Hematopoietic multipotent progenitor cell (in vitro differentiated cells): ENCODE measurements at regions not wholly inside any gene's neighbourhood (a gene's known extent, or its start where the extent isn't known, plus 50 kb on each side); places are given as distances from the start of the nearest gene placed in this dataset.

Experiments used
- DNase-seq, 3 donors: peaks; one replicate each; pipeline ENCODE4 v3.0.0-alpha.2; 2011 to 2015; ENCODE audit warnings: low read depth in 2 of 3, low spot score in 2 of 3

DNA sequence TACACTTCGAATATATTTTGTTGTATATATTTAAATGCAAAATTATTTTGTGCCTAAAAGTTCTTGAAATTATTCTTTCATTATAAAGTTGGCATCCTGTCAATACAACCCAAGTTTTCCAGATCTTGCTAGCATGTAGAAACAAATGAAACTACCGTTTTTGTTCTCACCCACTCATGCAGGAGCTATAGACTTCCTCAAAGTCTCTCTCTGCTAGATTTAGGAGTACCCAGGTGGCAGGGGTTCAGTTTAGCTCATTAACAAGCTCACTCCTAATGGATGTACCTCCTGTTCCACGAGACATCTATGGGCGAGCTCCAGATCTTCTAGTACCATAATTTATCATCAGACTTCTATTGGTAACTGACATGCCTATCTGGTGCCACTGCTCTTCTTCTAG lies 390.2 kb upstream of the POU3F1 start:
- DNase-seq, result no peak

GRCh38 chr1:38436006-38436405 lies 389.4 kb upstream of the POU3F1 start:
- DNase-seq, result no peak

DNA sequence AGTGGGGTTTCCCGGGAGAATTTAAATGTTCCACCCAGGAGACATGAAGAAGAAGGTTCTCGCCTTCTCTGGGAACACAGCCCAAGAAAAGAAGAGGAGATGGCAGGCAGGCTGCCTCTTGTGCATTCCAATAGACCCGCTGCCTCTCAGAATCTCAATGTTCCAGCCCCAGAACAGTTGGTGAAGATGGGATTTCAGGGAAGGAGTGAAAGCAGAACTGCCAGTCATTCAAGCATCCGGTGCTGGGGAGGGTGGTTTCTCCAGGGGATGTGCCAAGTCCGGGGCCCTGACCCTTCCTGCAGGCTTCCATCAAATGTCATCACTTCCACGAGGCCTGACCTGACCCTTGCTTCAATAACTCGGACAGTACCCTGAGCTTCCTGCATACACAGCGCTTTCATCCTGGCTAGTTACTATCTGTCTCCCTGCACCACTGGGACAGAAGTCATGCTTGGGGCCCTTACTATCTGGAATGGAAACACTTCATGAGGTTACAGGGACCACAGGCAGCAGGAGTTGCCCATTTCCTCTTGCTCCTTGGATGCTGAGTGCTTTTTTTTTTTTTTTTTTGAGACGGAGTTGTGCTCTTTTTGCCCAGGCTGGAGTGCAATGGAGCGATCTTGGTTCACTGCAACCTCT lies 386.6 kb upstream of the POU3F1 start:
- DNase-seq, result no peak

DNA sequence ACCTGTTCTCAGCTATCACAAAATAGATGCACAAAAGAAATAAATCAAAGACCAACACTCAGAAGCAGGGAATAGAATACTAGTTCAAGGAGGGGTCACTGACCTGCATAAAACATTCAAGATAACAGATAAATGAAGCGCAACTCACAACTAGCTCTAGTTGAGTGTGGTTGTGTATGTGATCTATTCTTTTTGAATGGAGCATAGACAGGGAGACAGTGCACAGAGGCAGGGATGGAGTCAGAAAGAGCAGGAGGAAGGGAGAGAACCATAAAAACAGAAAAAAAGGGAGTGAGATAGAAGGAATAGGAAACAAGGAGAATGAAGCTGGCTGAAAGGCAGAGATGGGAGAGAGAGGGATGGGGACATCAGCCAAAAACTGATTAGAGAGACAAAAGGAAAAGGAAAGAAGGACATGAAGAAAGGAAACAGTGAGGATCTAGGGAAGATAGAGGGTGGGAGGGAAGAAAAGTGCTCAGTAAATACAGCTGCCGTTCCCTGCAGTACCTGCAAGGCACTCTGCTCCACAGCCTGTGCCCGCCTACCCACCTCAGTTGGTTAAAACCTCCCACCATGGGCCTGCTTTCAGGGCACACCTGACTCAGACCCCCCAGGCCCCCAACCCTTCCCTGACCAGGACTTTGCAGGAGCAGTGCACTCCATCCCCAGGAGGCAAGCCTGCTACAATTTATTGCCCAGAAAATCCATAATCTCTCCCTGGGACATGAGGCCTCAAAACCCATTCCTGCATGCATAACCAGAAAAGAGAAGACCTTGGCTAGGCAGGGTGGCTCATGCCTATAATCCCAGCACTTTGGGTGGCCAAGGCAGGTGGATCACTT lies 385.2 kb upstream of the POU3F1 start:
- DNase-seq, result no peak

DNA sequence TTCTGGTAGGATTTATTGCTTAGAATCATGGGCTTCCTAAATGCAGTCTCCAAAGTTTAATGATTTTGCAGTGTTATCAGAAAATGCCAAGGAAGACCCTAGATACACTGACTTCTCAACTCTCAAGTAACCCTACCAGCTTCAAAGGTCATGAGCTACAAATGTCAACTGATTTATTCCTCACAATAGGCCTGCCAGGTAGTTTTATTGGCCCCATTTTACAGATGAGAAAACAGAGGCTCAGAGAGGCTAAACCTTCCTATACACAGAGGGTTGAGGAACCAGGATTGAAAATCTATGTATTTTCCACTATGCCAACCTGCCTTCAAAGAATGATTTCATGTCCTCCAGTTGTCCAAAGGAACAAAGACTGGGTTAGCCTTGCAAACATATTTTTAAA lies 384.4 kb upstream of the POU3F1 start:
- DNase-seq, result no peak

GRCh38 chr1:38424677-38425076 lies 378.1 kb upstream of the POU3F1 start:
- DNase-seq, result no peak

DNA sequence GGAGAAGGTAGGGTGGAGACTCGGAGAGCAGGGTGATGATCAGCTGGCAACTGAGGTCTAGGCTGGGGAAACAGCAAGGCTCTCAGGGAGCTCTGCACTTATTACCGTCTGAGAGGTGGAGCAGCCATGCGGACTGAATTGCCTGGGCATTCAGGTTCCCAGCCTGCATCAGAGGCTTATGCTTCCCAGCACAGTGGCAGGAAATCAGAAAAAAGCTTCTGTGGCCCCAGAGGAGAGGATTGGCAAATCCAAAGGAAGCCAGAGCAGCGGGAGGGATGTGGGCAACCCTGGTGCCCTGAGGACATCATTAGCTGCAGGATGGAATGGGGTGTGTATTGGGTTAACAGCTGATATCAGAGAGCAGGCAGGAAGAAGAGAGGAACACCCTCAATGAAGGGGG lies 374.1 kb upstream of the POU3F1 start:
- DNase-seq, result no peak

DNA sequence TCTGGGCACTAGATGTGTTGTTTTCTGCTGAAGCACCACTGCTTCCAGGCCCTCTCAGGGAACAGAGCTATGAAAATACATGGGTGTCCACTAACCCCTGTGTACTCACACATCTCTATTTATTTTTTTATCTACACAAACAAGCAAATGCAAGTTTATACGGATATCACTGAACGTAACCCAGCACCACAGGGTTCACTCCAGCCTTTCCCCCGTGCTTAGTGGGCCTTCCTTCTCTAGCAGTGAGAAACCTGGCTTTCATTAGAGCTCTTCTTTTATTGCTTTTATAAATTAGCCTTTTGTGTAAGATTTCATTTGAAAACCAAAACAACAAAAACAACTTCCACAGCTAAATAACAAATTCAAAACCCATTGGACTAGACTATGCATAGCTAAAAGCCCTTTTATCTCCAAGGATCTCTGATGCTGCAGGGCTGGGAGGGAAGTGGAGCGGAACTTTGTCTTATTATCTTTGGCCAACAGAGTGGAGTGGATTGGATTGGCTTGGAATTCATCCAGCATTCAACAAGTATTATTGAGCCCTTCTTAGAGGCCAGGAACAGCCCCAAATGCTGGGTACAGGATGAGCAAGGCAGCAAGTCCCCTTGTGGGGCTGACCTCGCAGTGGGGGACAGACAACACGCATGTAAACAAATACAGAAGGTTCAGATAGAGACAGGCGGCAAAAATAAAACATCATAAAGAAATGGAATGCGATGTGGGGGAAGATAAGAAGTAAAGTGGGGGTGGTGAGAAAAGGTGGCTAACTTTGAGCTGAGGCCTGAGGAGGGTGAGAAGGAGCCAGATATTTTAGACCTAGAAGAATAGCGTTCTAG lies 371.8 kb upstream of the POU3F1 start:
- peak in 1 of 3 donors; percentile 12 for DNase-seq

- no peak for DNase-seq
Measured at GRCh38 chr1:38403667-38404066, 357.1 kb upstream of the POU3F1 start.

DNA sequence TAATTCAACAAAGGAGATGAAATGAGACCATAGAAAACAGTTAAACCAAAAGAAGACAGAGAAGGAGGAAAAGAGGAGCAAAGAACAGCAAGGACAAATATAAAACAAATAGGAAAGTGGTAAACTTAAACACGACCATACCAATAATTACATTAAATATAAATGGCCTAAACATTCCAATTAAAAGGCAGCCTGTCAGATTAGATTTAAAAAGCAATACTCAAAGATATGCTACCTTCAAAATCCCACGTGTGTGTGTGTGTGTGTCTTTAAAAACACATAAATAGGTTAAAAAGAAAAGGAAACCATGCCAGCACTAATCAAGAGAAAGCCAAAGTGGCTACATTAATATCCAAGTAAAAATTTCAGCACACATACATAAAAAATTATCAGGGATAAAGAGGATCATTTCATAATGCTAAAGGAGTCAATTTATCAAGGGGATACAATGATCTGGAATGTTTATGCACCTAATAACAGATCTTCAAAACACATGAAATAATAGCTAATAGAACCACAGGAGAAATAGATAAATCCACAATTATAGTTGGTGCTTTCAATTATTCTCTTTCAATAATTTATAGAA lies 355.7 kb upstream of the POU3F1 start:
- DNase-seq, result no peak

GRCh38 chr1:38396606-38397005 lies 350.0 kb upstream of the POU3F1 start:
- no peak for DNase-seq

DNA sequence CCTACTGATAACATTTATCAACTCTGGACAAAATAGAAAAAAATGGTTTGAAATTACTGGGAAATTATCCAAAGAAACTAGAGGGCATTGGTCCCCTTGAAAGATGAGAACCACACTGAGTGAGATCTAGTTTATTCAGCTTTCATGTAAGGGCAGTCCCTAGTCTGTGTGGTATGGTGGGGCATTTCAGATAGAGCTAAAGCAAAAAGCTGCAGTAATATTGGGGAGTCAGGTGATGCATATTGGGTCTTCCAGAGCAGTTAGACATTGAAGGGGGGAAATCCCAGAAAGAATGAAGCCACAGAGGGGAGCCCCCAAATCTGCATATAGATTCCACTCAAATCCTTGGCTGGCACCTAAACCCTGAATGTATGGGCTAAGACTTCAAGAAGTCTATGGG lies 347.7 kb upstream of the POU3F1 start:
- no peak for DNase-seq

- DNase-seq, result no peak
Measured at GRCh38 chr1:38392861-38393260, 346.3 kb upstream of the POU3F1 start.

- DNase-seq, result no peak
Measured at GRCh38 chr1:38381256-38381655, 334.7 kb upstream of the POU3F1 start.

DNA sequence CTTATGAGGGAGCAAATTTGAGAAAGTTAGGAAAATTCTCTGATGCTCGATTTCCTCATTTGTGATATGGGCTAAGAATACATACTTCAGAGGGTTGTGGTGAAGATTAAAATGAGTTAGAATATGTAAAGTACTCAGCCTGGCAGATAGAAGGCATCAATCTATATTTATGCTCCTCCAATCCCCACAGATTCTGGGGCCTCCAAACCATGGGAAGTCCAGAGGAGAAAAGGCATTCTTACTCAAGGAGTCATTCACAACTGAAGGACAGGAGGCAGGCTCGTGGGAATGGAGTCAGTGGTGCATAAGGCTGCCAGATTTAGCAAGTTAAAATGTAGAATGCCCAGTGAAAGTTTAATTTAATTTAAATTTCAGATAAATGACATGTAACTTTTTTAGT lies 330.0 kb upstream of the POU3F1 start:
- DNase-seq, result no peak

GRCh38 chr1:38375035-38375434 lies 328.4 kb upstream of the POU3F1 start:
- DNase-seq, result no peak

- no peak for DNase-seq
Measured at GRCh38 chr1:38371505-38371844, 324.9 kb upstream of the POU3F1 start.

- DNase-seq, result no peak
Measured at GRCh38 chr1:38370716-38371504, 324.3 kb upstream of the POU3F1 start.

- DNase-seq, result no peak
Measured at GRCh38 chr1:38365242-38365641, 318.6 kb upstream of the POU3F1 start.

DNA sequence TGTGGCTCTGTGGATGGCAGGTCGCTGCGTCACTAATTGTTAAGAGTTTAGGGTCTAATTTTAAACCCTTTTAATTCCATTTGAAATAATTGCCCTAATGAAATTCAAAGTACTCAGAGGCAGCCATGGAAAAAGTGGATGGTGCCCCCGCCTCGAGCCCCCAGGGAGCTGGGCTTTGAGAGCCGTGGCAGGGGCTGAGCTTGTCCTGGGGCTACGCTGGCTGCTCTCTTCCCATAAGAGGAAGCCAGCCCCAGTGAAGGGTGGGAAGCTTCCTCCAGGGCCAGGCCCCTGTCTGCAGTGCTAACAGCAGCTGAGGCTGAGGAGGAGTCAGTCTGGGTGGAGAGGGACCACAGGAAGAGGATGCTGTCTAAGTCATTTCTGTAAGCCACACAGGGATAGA lies 315.0 kb upstream of the POU3F1 start:
- no peak for DNase-seq

- no peak for DNase-seq
Measured at GRCh38 chr1:38360807-38361206, 314.2 kb upstream of the POU3F1 start.
